Esophagus (tissue), 2 donors: ENCODE measurements at regions not wholly inside any gene's neighbourhood (a gene's known extent, or its start where the extent isn't known, plus 50 kb on each side); places are given as distances from the start of the nearest gene placed in this dataset.

Experiments
- H3K27ac ChIP-seq, 2 donors: one replicate each; pipeline ENCODE4 v1.5.1; 2013; ENCODE audit warnings: low read depth in 2 of 2, mild to moderate bottlenecking in 2 of 2, inconsistent platforms in 1 of 2, low read length in 1 of 2, moderate library complexity in 1 of 2
- H3K27me3 ChIP-seq, 2 donors: one replicate each; pipeline ENCODE4 v1.6.1; 2013; ENCODE audit warnings: low read length in 2 of 2, control low read depth in 1 of 2, mild to moderate bottlenecking in 1 of 2; ENCODE audit not compliant: insufficient read depth in 2 of 2, control insufficient read depth in 1 of 2
- H3K36me3 ChIP-seq, 2 donors: one replicate each; pipeline ENCODE4 v1.6.1; 2013; ENCODE audit warnings: low read length in 1 of 2; ENCODE audit not compliant: control insufficient read depth in 2 of 2, insufficient read depth in 2 of 2
- H3K4me1 ChIP-seq, 2 donors: one replicate each; pipeline ENCODE4 v1.6.1; 2013; ENCODE audit warnings: low read length in 1 of 2; ENCODE audit not compliant: control insufficient read depth in 2 of 2, insufficient read depth in 2 of 2
- H3K4me3 ChIP-seq, 2 donors: one replicate each; pipeline ENCODE4 v1.5.1; 2013; ENCODE audit warnings: low read length in 2 of 2, mild to moderate bottlenecking in 2 of 2, low read depth in 1 of 2, moderate library complexity in 1 of 2
- H3K9me3 ChIP-seq, 2 donors: one replicate each; pipeline ENCODE4 v1.6.1; 2013; ENCODE audit warnings: mild to moderate bottlenecking in 2 of 2, low read depth in 1 of 2, low read length in 1 of 2, moderate library complexity in 1 of 2; ENCODE audit not compliant: control insufficient read depth in 2 of 2, insufficient read depth in 1 of 2
- WGBS, 2 donors: extraction: QIAGEN DNeasy Blood & Tissue Kit; methylation state at CpG; one replicate each; pipeline ENCODE4 v1.1.7; 2013; 5-methylcytosine and 5-hydroxymethylcytosine counted together
- donor health status: healthy with polysubstance abuse.
- donor health status: Bipolar disorder and iron deficiency.

GRCh38 chr9:28378231-28378630, 805.0 kb upstream of the C9orf72 start:
- H3K9me3 ChIP-seq = no peaks in the 10 kb centered on the region
- H3K36me3 ChIP-seq = no peaks in the 10 kb centered on the region
- 93 to 94% methylated on average over 1 of the region's 1 CpG for WGBS, 2 donors
- no peaks in the 10 kb centered on the region for H3K4me1 ChIP-seq
- H3K4me3 ChIP-seq = no peak overlapping the region
- H3K27me3 ChIP-seq = no peaks in the 10 kb centered on the region
- H3K27ac ChIP-seq = no peak overlapping the region

DNA sequence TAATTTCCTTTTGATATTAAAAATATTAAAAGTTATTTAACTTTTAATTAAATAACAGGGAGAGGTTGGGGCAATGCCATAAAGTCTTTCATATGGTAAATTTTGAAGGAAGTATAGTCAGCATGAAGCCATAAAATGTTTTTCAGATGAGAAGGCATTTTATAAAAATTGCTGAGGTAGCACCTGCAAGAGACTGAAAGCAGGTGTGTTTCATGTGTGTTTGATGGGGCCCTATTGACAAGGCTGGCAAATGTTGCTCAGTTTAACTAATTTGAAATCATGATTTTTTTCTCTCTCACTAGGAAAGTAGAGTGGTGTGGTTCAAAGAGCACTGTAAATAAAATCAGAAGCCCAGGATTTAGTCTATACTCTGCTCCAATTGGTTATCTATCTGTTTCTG, 805.8 kb upstream of the C9orf72 start:
- Histone ChIP-seq H3K36me3 (no peaks in the 10 kb centered on the region), H3K27ac (no peak overlapping the region), H3K4me3 (no peak overlapping the region), H3K4me1 (no peaks in the 10 kb centered on the region), H3K27me3 (no peaks in the 10 kb centered on the region), H3K9me3 (no peaks in the 10 kb centered on the region)

DNA sequence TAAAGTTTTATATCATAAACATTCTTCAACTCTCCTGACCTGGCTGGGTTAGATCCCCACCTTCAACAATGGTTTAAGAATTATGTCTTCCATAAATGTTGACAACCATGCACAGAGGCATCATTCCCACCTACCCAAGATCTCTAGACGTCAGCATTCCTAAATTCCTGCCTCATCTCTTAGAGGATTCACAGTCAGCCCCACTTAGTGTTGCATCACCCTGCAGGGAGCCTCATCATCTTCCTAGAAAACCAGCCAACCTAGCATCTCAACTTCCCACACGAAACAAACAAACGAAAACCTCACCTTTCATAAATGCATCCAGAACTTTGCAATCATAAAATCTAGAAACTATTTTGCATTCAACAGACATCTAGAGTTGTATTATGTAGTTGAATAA, 816.1 kb upstream of the C9orf72 start:
- Histone ChIP-seq H3K4me3 (no peak overlapping the region), H3K9me3 (no peaks in the 10 kb centered on the region), H3K27me3 (no peaks in the 10 kb centered on the region), H3K4me1 (no peaks in the 10 kb centered on the region), H3K27ac (no peak overlapping the region), H3K36me3 (no peaks in the 10 kb centered on the region)
- WGBS, 2 donors = 64 to 72% methylated on average over 3 of the region's 3 CpGs

DNA sequence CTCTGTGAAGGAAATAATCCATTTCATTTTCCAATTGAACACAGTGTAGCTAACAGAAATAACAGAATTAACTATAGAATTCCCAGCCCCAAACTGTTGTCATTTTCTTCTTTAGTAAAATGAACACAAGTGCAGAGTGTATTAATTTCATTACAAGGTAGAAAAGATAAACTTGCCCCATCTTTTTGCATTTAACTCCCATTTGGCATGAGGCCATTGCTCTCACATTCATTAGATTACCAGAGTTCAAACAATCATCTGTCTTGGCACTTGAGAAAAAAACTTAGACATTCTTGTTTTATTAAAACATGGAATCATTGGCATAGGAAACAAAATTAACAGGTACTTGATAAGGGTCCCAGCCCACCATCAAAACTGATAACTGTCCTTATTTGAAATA, 821.5 kb upstream of the C9orf72 start:
- no peaks in the 10 kb centered on the region for H3K4me1 ChIP-seq
- no peaks in the 10 kb centered on the region for H3K27me3 ChIP-seq
- no peak overlapping the region for H3K27ac ChIP-seq
- H3K36me3 ChIP-seq = no peaks in the 10 kb centered on the region
- no peak overlapping the region for H3K4me3 ChIP-seq
- no peaks in the 10 kb centered on the region for H3K9me3 ChIP-seq

GRCh38 chr9:28396058-28396457, 822.8 kb upstream of the C9orf72 start:
- Histone ChIP-seq H3K36me3 (no peaks in the 10 kb centered on the region), H3K27ac (no peak overlapping the region), H3K27me3 (no peaks in the 10 kb centered on the region), H3K4me3 (no peak overlapping the region), H3K9me3 (no peaks in the 10 kb centered on the region), H3K4me1 (no peaks in the 10 kb centered on the region)
- WGBS, 2 donors = 69 to 73% methylated on average over 4 of the region's 4 CpGs

- H3K4me1 ChIP-seq = no peaks in the 10 kb centered on the region
- H3K36me3 ChIP-seq = no peaks in the 10 kb centered on the region
- no peak overlapping the region for H3K4me3 ChIP-seq
- no peaks in the 10 kb centered on the region for H3K27me3 ChIP-seq
- WGBS, 2 donors = 70 to 75% methylated on average over 3 of the region's 3 CpGs
- no peaks in the 10 kb centered on the region for H3K9me3 ChIP-seq
- H3K27ac ChIP-seq = no peak overlapping the region
Observed at GRCh38 chr9:28407351-28407750, 834.1 kb upstream of the C9orf72 start.

- Histone ChIP-seq H3K9me3 (no peaks in the 10 kb centered on the region), H3K27me3 (no peaks in the 10 kb centered on the region), H3K4me3 (no peak overlapping the region), H3K27ac (no peak overlapping the region), H3K4me1 (no peaks in the 10 kb centered on the region), H3K36me3 (no peaks in the 10 kb centered on the region)
- WGBS, 2 donors = 43 to 55% methylated on average over 1 of the region's 1 CpG
Observed at GRCh38 chr9:28409919-28410318, 836.6 kb upstream of the C9orf72 start.

- H3K27ac ChIP-seq = no peak overlapping the region
- H3K36me3 ChIP-seq = no peaks in the 10 kb centered on the region
- no peaks in the 10 kb centered on the region for H3K4me1 ChIP-seq
- 13 to 43% methylated on average over 3 of the region's 3 CpGs for WGBS, 2 donors
- no peaks in the 10 kb centered on the region for H3K9me3 ChIP-seq
- no peak overlapping the region for H3K4me3 ChIP-seq
- no peaks in the 10 kb centered on the region for H3K27me3 ChIP-seq
Observed at GRCh38 chr9:28410411-28410810, 837.1 kb upstream of the C9orf72 start.

DNA sequence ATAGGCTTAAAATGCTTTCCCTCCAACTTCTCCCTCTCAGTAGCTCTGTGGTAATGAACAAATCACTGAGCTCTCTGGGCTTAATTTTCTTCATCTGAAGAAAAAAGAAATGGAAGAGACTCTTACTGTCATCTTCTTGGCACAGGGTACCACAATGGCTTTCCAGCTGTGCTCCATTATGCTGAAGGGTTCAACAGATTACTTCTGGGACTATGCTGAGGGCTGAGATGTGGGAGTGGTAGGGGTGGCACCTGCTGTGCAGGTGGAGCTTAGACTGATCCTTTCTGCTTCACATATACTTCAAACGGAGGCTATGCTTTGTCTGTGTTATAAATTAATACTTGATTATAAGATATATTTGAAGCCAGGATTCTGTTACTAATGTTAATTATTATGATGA, 840.2 kb upstream of the C9orf72 start:
- WGBS, 2 donors = 53 to 56% methylated on average over 1 of the region's 1 CpG
- no peaks in the 10 kb centered on the region for H3K9me3 ChIP-seq
- H3K27ac ChIP-seq = no peak overlapping the region
- H3K27me3 ChIP-seq = no peaks in the 10 kb centered on the region
- no peaks in the 10 kb centered on the region for H3K36me3 ChIP-seq
- no peak overlapping the region for H3K4me3 ChIP-seq
- no peaks in the 10 kb centered on the region for H3K4me1 ChIP-seq

DNA sequence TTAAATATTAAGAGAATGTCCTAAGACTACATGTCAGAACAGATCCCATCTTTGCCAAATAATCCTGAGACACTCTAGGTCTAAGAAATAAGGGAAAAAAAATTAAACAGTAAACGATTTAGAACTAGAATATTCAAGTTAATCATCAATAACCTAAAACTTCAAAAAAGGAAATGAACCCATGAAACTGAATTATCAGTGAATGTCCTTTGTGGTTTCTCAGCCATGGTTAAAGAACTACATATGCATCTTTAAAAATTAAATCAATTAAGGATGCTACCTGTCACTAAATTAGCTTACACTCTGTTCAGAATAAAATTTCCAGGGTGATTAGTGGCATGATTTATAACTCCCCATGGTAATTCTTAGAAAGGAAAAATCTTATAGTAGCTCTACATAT, 850.0 kb upstream of the C9orf72 start:
- H3K4me1 ChIP-seq = no peaks in the 10 kb centered on the region
- H3K9me3 ChIP-seq = no peaks in the 10 kb centered on the region
- no peak overlapping the region for H3K27ac ChIP-seq
- no peak overlapping the region for H3K4me3 ChIP-seq
- H3K36me3 ChIP-seq = no peaks in the 10 kb centered on the region
- H3K27me3 ChIP-seq = no peaks in the 10 kb centered on the region
- WGBS, 2 donors = 34 to 41% methylated on average over 1 of the region's 1 CpG
